ENCODE measurements at regions not wholly inside any gene's neighbourhood (a gene's known extent, or its start where the extent isn't known, plus 50 kb on each side); places are given as distances from the start of the nearest gene placed in this dataset.
"Not testable (repeated sequence)": the region's sequence is repeated elsewhere in the genome, so short reads cannot be mapped to it uniquely, and the experiment has no call there.

- H3K36me3 ChIP-seq (ENCODE audit: control insufficient read depth in 1 of 2, insufficient read depth in 2 of 2, low read length in 2 of 2) = no peaks in the 10 kb centered on the region
- H3K4me3 ChIP-seq (ENCODE audit: low read depth, low read length) = no peak overlapping the region
- H3K14ac ChIP-seq (ENCODE audit: low read length) = peak overlapping the region; percentile 20
- peaks cover 6 to 10% of the 10 kb centered on the region in 2 experiments for H3K4me1 ChIP-seq (ENCODE audit: control insufficient read depth in 1 of 2, insufficient read depth in 2 of 2, low read length in 2 of 2)
- H2AK5ac ChIP-seq (ENCODE audit: low read length) = no peak overlapping the region
- no peaks in the 10 kb centered on the region for H3K79me2 ChIP-seq (ENCODE audit: control insufficient read depth, insufficient read depth, low read length, poor library complexity)
- no peak for DNase-seq
- H3K9ac ChIP-seq (ENCODE audit: low read length) = no peak overlapping the region
- no peak overlapping the region for H2AFZ ChIP-seq (ENCODE audit: insufficient read depth, low read length, poor library complexity)
- H3K4me2 ChIP-seq (ENCODE audit: low read length) = no peak overlapping the region
- H3K79me1 ChIP-seq (ENCODE audit: low read length) = no peaks in the 10 kb centered on the region
- no peak overlapping the region for H3K23ac ChIP-seq (ENCODE audit: low read length)
- no peak overlapping the region for H4K12ac ChIP-seq (ENCODE audit: low read depth, low read length)
- peak overlapping the region; percentile 23 for H2BK12ac ChIP-seq (ENCODE audit: low read length)
- H3K9me3 ChIP-seq (ENCODE audit: insufficient read depth, low read depth, low read length) = no peaks in the 10 kb centered on the region
- no peak overlapping the region for H2BK5ac ChIP-seq (ENCODE audit: low read depth, low read length, poor library complexity)
- no CpG with 5 or more reads among the region's 10 CpGs for WGBS (ENCODE audit: extremely low coverage, insufficient coverage, insufficient read length)
- H3K27me3 ChIP-seq (ENCODE audit: insufficient read depth, low read length) = no peaks in the 10 kb centered on the region
- H4K8ac ChIP-seq (ENCODE audit: low read depth, low read length) = no peak overlapping the region
- H4K91ac ChIP-seq (ENCODE audit: low read depth, low read length) = no peak overlapping the region
- no peak overlapping the region for H3K27ac ChIP-seq (ENCODE audit: low read depth, low read length)
- H2BK120ac ChIP-seq (ENCODE audit: insufficient read depth, low read length, poor library complexity) = no peak overlapping the region
- H3K18ac ChIP-seq (ENCODE audit: low read length) = no peak overlapping the region
- H3K4ac ChIP-seq (ENCODE audit: low read depth, low read length) = no peak overlapping the region
Measured at GRCh38 chr5:169374111-169374510, 73.2 kb upstream of the SLIT3 start.

GRCh38 chr5:169371801-169372200, 70.9 kb upstream of the SLIT3 start:
- H3K14ac ChIP-seq (ENCODE audit: low read length); H3K9me3 ChIP-seq (ENCODE audit: insufficient read depth, low read depth, low read length); H3K4me1 ChIP-seq (ENCODE audit: control insufficient read depth in 1 of 2, insufficient read depth in 2 of 2, low read length in 2 of 2); H2BK5ac ChIP-seq (ENCODE audit: low read depth, low read length, poor library complexity); H3K23ac ChIP-seq (ENCODE audit: low read length); H3K4me3 ChIP-seq (ENCODE audit: low read depth, low read length); H3K4ac ChIP-seq (ENCODE audit: low read depth, low read length); H4K12ac ChIP-seq (ENCODE audit: low read depth, low read length); DNase-seq; H4K8ac ChIP-seq (ENCODE audit: low read depth, low read length); H3K36me3 ChIP-seq (ENCODE audit: control insufficient read depth in 1 of 2, insufficient read depth in 2 of 2, low read length in 2 of 2); H3K27me3 ChIP-seq (ENCODE audit: insufficient read depth, low read length); H3K9ac ChIP-seq (ENCODE audit: low read length); H2AFZ ChIP-seq (ENCODE audit: insufficient read depth, low read length, poor library complexity); H2BK12ac ChIP-seq (ENCODE audit: low read length); H2BK120ac ChIP-seq (ENCODE audit: insufficient read depth, low read length, poor library complexity); H2AK5ac ChIP-seq (ENCODE audit: low read length); H3K27ac ChIP-seq (ENCODE audit: low read depth, low read length); H4K91ac ChIP-seq (ENCODE audit: low read depth, low read length); H3K18ac ChIP-seq (ENCODE audit: low read length); H3K79me1 ChIP-seq (ENCODE audit: low read length); H3K79me2 ChIP-seq (ENCODE audit: control insufficient read depth, insufficient read depth, low read length, poor library complexity); H3K4me2 ChIP-seq (ENCODE audit: low read length): not testable (repeated sequence)
- no CpG with 5 or more reads among the region's 2 CpGs for WGBS (ENCODE audit: extremely low coverage, insufficient coverage, insufficient read length)

GRCh38 chr5:169369130-169369529, 68.2 kb upstream of the SLIT3 start:
- no peaks in the 10 kb centered on the region for H3K9me3 ChIP-seq (ENCODE audit: insufficient read depth, low read depth, low read length)
- H3K18ac ChIP-seq (ENCODE audit: low read length) = no peak overlapping the region
- no peak overlapping the region for H3K4me2 ChIP-seq (ENCODE audit: low read length)
- no peak overlapping the region for H3K14ac ChIP-seq (ENCODE audit: low read length)
- no peak overlapping the region for H3K4me3 ChIP-seq (ENCODE audit: low read depth, low read length)
- H3K23ac ChIP-seq (ENCODE audit: low read length) = no peak overlapping the region
- H4K91ac ChIP-seq (ENCODE audit: low read depth, low read length) = no peak overlapping the region
- no peak overlapping the region for H2BK12ac ChIP-seq (ENCODE audit: low read length)
- no peaks in the 10 kb centered on the region for H3K36me3 ChIP-seq (ENCODE audit: control insufficient read depth in 1 of 2, insufficient read depth in 2 of 2, low read length in 2 of 2)
- H4K12ac ChIP-seq (ENCODE audit: low read depth, low read length) = no peak overlapping the region
- DNase-seq = no peak
- no peak overlapping the region for H3K4ac ChIP-seq (ENCODE audit: low read depth, low read length)
- H3K79me2 ChIP-seq (ENCODE audit: control insufficient read depth, insufficient read depth, low read length, poor library complexity) = no peaks in the 10 kb centered on the region
- no peak overlapping the region for H2BK120ac ChIP-seq (ENCODE audit: insufficient read depth, low read length, poor library complexity)
- H3K79me1 ChIP-seq (ENCODE audit: low read length) = no peaks in the 10 kb centered on the region
- no peak overlapping the region for H2AFZ ChIP-seq (ENCODE audit: insufficient read depth, low read length, poor library complexity)
- H3K27ac ChIP-seq (ENCODE audit: low read depth, low read length) = no peak overlapping the region
- no CpG with 5 or more reads among the region's 3 CpGs for WGBS (ENCODE audit: extremely low coverage, insufficient coverage, insufficient read length)
- no peak overlapping the region for H4K8ac ChIP-seq (ENCODE audit: low read depth, low read length)
- H3K27me3 ChIP-seq (ENCODE audit: insufficient read depth, low read length) = no peaks in the 10 kb centered on the region
- no peak overlapping the region for H3K9ac ChIP-seq (ENCODE audit: low read length)
- no peak overlapping the region for H2BK5ac ChIP-seq (ENCODE audit: low read depth, low read length, poor library complexity)
- H3K4me1 ChIP-seq (ENCODE audit: control insufficient read depth in 1 of 2, insufficient read depth in 2 of 2, low read length in 2 of 2) = peaks cover 0 to 2% of the 10 kb centered on the region in 2 experiments
- no peak overlapping the region for H2AK5ac ChIP-seq (ENCODE audit: low read length)

- DNase-seq = no peak
- Histone ChIP-seq H3K36me3 (ENCODE audit: control insufficient read depth in 1 of 2, insufficient read depth in 2 of 2, low read length in 2 of 2) (no peaks in the 10 kb centered on the region), H2AFZ (ENCODE audit: insufficient read depth, low read length, poor library complexity) (no peak overlapping the region), H3K9me3 (ENCODE audit: insufficient read depth, low read depth, low read length) (no peaks in the 10 kb centered on the region), H2BK5ac (ENCODE audit: low read depth, low read length, poor library complexity) (no peak overlapping the region), H4K91ac (ENCODE audit: low read depth, low read length) (no peak overlapping the region), H3K23ac (ENCODE audit: low read length) (no peak overlapping the region), H3K79me1 (ENCODE audit: low read length) (no peaks in the 10 kb centered on the region), H2BK12ac (ENCODE audit: low read length) (no peak overlapping the region), H4K12ac (ENCODE audit: low read depth, low read length) (no peak overlapping the region), H3K79me2 (ENCODE audit: control insufficient read depth, insufficient read depth, low read length, poor library complexity) (no peaks in the 10 kb centered on the region), H3K18ac (ENCODE audit: low read length) (no peak overlapping the region), H3K4me3 (ENCODE audit: low read depth, low read length) (no peak overlapping the region), H3K4me2 (ENCODE audit: low read length) (no peak overlapping the region), H3K4me1 (ENCODE audit: control insufficient read depth in 1 of 2, insufficient read depth in 2 of 2, low read length in 2 of 2) (no peaks in the 10 kb centered on the region), H3K27ac (ENCODE audit: low read depth, low read length) (no peak overlapping the region), H3K4ac (ENCODE audit: low read depth, low read length) (no peak overlapping the region), H2AK5ac (ENCODE audit: low read length) (no peak overlapping the region), H3K27me3 (ENCODE audit: insufficient read depth, low read length) (no peaks in the 10 kb centered on the region), H3K9ac (ENCODE audit: low read length) (no peak overlapping the region), H3K14ac (ENCODE audit: low read length) (no peak overlapping the region), H4K8ac (ENCODE audit: low read depth, low read length) (no peak overlapping the region), H2BK120ac (ENCODE audit: insufficient read depth, low read length, poor library complexity) (no peak overlapping the region)
- no CpG with 5 or more reads among the region's 2 CpGs for WGBS (ENCODE audit: extremely low coverage, insufficient coverage, insufficient read length)
Measured at GRCh38 chr5:169367861-169368260, 66.9 kb upstream of the SLIT3 start.
